Hepatocyte (in vitro differentiated cells): ENCODE measurements at regions not wholly inside any gene's neighbourhood (a gene's known extent, or its start where the extent isn't known, plus 50 kb on each side); places are given as distances from the start of the nearest gene placed in this dataset.

Experiments
- CTCF ChIP-seq: fragments of 200-600 bp; sonication (generic); IDR thresholded peaks from 2 replicates; pipeline ENCODE4 v1.5.1; 2016; ENCODE audit warnings: antibody characterized with exemption, mild to moderate bottlenecking; ENCODE audit not compliant: poor library complexity
- EZH2phosphoT487 ChIP-seq: fragments of 200-600 bp; sonication (generic); IDR thresholded peaks from one replicate; pipeline ENCODE4 v1.6.1; 2018; ENCODE audit warnings: antibody characterized with exemption, mild to moderate bottlenecking, low read depth, moderate library complexity; ENCODE audit not compliant: unreplicated experiment, severe bottlenecking

- TF ChIP-seq EZH2phosphoT487 (no peak), CTCF (no peak)
These were observed 131.5 kb downstream of the RPS24 start for GRCh38 chr10:78165172-78165571.
